GM18498 (cell line): ENCODE measurements at regions not wholly inside any gene's neighbourhood (a gene's known extent, or its start where the extent isn't known, plus 50 kb on each side); places are given as distances from the start of the nearest gene placed in this dataset.

Experiments
- ATAC-seq: cut with Tn5 transposase; IDR thresholded peaks from one replicate; pipeline ENCODE4 v1.9.1; 2021; ENCODE audit warnings: mild to moderate bottlenecking, moderate library complexity; ENCODE audit not compliant: unreplicated experiment

GRCh38 chr2:18959200-18959599, 369.8 kb upstream of the NT5C1B start:
- ATAC-seq = no peak

- ATAC-seq = no peak
Measured at GRCh38 chr2:18957909-18958308, 368.5 kb upstream of the NT5C1B start.

GRCh38 chr2:18950361-18950851, 361.0 kb upstream of the NT5C1B start:
- ATAC-seq = no peak

GRCh38 chr2:18949871-18950270, 360.5 kb upstream of the NT5C1B start:
- ATAC-seq = no peak

GRCh38 chr2:18940184-18940583, 350.8 kb upstream of the NT5C1B start:
- ATAC-seq = peak; percentile 95

- peak; percentile 35 for ATAC-seq
Measured at GRCh38 chr2:18939740-18940139, 350.4 kb upstream of the NT5C1B start.

GRCh38 chr2:18934886-18935285, 345.5 kb upstream of the NT5C1B start:
- no peak for ATAC-seq

DNA sequence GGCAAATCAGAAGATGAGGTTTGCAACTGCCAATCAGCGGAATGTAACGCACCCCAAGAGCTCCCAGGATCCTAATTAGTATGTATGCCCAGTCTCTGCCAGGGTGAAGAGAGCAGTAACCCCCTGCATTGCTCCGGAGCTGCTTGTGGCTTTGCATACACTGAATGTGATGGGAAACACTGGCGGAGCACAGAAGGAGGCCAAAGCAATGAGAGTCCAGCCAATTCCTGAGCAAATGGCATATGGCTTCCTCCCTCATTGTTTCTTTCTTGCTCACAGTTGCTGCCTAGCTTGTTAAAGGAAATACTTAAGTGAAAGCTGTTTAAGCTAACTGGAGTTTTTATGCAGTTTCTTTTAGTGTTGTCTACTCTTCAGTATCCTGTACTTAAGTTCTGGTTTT, 343.5 kb upstream of the NT5C1B start:
- ATAC-seq = no peak

- no peak for ATAC-seq
Measured at GRCh38 chr2:18930971-18931370, 341.6 kb upstream of the NT5C1B start.

GRCh38 chr2:18927525-18928232, 338.3 kb upstream of the NT5C1B start:
- no peak for ATAC-seq

- ATAC-seq = no peak
Measured at GRCh38 chr2:18926631-18927524, 337.5 kb upstream of the NT5C1B start.

GRCh38 chr2:18925296-18925695, 335.9 kb upstream of the NT5C1B start:
- ATAC-seq = no peak

GRCh38 chr2:18924886-18925285, 335.5 kb upstream of the NT5C1B start:
- ATAC-seq = no peak

DNA sequence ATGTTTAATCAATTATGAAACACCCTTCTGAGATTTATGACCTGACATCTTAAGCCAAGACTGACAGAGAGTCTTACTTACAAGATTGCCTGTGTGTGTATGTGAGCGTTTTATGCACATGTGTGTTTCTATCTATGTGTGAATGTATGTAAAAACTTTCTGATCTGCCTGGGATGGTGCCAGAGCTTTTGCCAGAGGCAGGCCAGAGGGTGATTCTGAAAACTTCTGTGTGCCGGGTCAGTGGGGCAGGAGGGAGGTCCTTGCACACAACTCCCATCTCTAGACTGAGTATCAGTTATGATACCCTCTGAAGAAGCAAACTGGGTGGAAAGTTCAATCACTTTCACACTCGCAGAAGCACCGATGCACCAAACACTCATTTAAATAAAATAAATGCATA, 335.0 kb upstream of the NT5C1B start:
- no peak for ATAC-seq

DNA sequence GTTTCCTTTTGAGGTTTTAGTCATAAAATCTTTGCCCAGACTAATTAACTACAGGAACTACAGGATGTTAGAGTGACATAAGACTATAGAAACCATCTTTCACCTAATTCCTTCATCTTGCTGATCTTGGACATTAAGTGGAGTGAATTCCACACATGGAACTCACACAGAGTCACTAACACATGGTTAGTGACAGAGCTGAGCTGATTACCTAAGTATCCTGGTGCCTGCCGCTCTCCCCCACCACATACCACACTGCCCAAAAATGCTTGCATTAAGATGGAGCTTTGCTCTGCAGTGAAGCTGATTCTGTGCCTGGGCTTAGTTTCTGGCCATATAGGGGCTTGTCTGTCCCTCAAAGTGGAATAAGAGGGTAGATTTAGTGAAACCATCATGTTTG, 332.9 kb upstream of the NT5C1B start:
- ATAC-seq = no peak

- no peak for ATAC-seq
Measured at GRCh38 chr2:18918280-18918679, 328.9 kb upstream of the NT5C1B start.

DNA sequence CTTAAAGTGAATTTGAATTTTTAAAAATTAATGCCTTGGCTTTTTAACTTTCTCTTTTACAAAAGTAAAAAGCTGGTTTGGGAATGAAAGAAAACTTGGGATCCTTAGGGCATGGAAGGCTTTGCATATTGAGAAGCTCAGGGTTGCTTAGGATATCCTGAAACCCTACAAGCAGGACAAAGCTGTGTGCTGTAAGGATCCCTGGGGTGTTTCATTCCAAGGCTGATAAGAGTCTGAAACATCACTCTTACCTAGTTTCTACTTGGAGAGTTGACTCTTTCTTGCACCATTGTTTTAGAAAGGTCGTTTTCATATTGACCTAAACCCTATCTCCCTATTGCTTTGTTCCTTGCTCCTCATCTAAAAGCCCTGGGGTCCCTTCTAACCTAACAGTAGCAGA, 325.9 kb upstream of the NT5C1B start:
- no peak for ATAC-seq

DNA sequence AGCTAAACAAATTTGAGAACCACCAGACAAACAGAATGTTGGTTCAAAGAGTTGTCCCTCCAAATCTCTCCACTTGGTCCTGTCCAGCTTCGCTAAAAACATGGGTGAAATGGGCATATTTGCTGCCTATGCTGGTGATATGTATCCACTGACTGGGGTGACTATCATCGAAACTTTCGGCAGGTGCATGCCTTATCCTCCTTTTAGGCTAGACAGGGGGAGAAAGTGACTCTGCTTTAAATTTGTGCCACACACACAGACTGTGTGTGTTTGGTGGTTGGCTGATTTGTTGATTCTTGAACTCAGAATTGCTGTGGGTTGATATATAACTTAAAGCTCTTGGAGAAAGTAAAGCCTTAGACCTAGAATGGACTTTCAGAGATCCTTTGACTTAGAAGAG, 324.1 kb upstream of the NT5C1B start:
- ATAC-seq = no peak

DNA sequence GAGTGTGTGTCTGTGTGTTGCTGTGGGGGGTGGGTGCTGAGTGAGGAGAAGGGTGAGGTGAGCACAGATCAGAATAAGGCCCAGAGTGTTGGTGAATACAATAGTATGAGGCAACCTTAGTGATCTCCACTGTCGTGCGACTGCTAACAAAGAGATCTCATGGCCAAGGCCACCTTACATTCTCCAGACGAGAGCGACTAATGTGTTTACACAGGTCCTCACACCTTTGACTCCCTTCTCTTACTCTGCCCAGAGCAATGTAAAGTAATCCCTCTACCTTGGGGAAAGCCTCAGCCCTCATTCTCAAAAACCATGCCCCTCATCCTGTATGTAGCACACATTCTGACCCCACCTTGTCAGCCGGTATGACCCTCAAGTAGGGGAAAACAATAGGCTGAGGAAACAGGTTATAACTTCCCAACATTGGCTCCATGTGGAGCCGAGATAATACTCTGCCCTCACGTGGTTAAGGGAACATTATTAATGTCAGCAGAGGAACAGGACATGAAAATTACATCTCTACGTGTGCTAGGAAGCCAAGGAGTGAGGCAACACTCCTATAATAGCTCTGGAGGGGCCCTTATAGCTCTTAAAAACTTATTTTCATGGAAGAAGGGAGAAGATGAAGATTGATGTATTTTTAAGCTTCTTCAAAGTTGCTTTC, 323.0 kb upstream of the NT5C1B start:
- no peak for ATAC-seq

GRCh38 chr2:18911416-18911815, 322.0 kb upstream of the NT5C1B start:
- ATAC-seq = no peak

- no peak for ATAC-seq
Measured at GRCh38 chr2:18910843-18911242, 321.5 kb upstream of the NT5C1B start.

GRCh38 chr2:18907937-18908336, 318.6 kb upstream of the NT5C1B start:
- ATAC-seq = no peak
